IMR-90 (cell line): ENCODE measurements at regions not wholly inside any gene's neighbourhood (a gene's known extent, or its start where the extent isn't known, plus 50 kb on each side); places are given as distances from the start of the nearest gene placed in this dataset.
A peak's percentile ranks its signal among the peaks of the same experiment; 100 is the strongest.

Experiments
- ATAC-seq: fragments of 200-7000 bp; cut with Tn5 transposase; 2 replicates; pipeline ENCODE4 v1.9.1; 2020; ENCODE audit warnings: low read depth, mild to moderate bottlenecking, moderate library complexity
- BruUV-seq: library from RNA; stranded (reverse); fragments of 400-500 nt; replicated peaks from 2 replicates; lab custom pipeline; 2021; lab: Mats Ljungman, UMichigan
- CTCF ChIA-PET: fragments of 300-600 bp; formaldehyde crosslinking; extraction: SDS; loops from one replicate; lab custom pipeline; 2021; ENCODE audit warnings: antibody characterized with exemption; lab: Yijun Ruan, JAX
- POLR2A ChIA-PET: fragments of 300-600 bp; sonication (Branson Sonifier 250); formaldehyde crosslinking; loops from one replicate; lab custom pipeline; 2022; ENCODE audit warnings: antibody characterized with exemption; ENCODE audit not compliant: unreplicated experiment; lab: Charles Lee
- DNase-seq: peaks from one replicate; pipeline ENCODE4 v3.0.0; 2013
- H2AFZ ChIP-seq: replicated peaks from 2 replicates; pipeline ENCODE3; 2013; ENCODE audit warnings: low read length, mild to moderate bottlenecking; ENCODE audit not compliant: poor library complexity
- H2AK5ac ChIP-seq: 2 replicates; pipeline ENCODE4 v1.6.1; 2013; ENCODE audit warnings: low read depth, low read length, inconsistent platforms
- H2AK9ac ChIP-seq: replicated peaks from 2 replicates; pipeline ENCODE3; 2013; ENCODE audit warnings: mild to moderate bottlenecking, low read depth, low read length, moderate library complexity; ENCODE audit not compliant: poor library complexity
- H2BK120ac ChIP-seq: 2 replicates; pipeline ENCODE4 v1.6.1; 2013; ENCODE audit warnings: low read depth, low read length, inconsistent platforms
- H2BK15ac ChIP-seq: 3 replicates; pipeline ENCODE4 v1.6.1; 2013; ENCODE audit warnings: low read depth, low read length, inconsistent platforms
- H2BK20ac ChIP-seq: 2 replicates; pipeline ENCODE4 v1.6.1; 2013; ENCODE audit warnings: low read depth, mild to moderate bottlenecking, inconsistent platforms, low read length, moderate library complexity
- H2BK5ac ChIP-seq: 2 replicates; pipeline ENCODE4 v1.6.1; 2013; ENCODE audit warnings: mild to moderate bottlenecking, low read depth, low read length, inconsistent platforms; ENCODE audit not compliant: poor library complexity, severe bottlenecking
- H3K14ac ChIP-seq: replicated peaks from 2 replicates; pipeline ENCODE4 v1.6.1; 2013; ENCODE audit warnings: low read depth, low read length, inconsistent platforms
- H3K18ac ChIP-seq: 2 replicates; pipeline ENCODE4 v1.6.1; 2013; ENCODE audit warnings: low read depth, low read length, control low read depth
- H3K23ac ChIP-seq: 2 replicates; pipeline ENCODE4 v1.6.1; 2013; ENCODE audit warnings: low read depth, low read length, inconsistent platforms
- H3K27ac ChIP-seq: 2 replicates; pipeline ENCODE4 v1.5.1; 2013; ENCODE audit warnings: mild to moderate bottlenecking, control low read depth, low read length; ENCODE audit not compliant: insufficient read depth
- H3K27me3 ChIP-seq: 2 replicates; pipeline ENCODE4 v1.6.1; 2013; ENCODE audit warnings: low read length; ENCODE audit not compliant: control insufficient read depth, insufficient read depth
- H3K36me3 ChIP-seq: 2 replicates; pipeline ENCODE4 v1.6.1; 2013; ENCODE audit warnings: low read length, mixed read lengths; ENCODE audit not compliant: control insufficient read depth, insufficient read depth
- H3K4ac ChIP-seq: 2 replicates; pipeline ENCODE4 v1.6.1; 2013; ENCODE audit warnings: low read depth, low read length, inconsistent platforms
- H3K4me1 ChIP-seq: 2 replicates; pipeline ENCODE4 v1.6.1; 2013; ENCODE audit warnings: low read length, mixed read lengths; ENCODE audit not compliant: control insufficient read depth, insufficient read depth
- H3K4me2 ChIP-seq: 2 replicates; pipeline ENCODE4 v1.6.1; 2013; ENCODE audit warnings: low read depth, mild to moderate bottlenecking, control low read depth, low read length, moderate library complexity
- H3K4me3 ChIP-seq: 2 replicates; pipeline ENCODE4 v1.5.1; 2013; ENCODE audit warnings: low read depth, mild to moderate bottlenecking, control low read depth, low read length, moderate library complexity; ENCODE audit not compliant: insufficient read depth
- H3K56ac ChIP-seq: 2 replicates; pipeline ENCODE4 v1.6.1; 2013; ENCODE audit warnings: low read length, inconsistent platforms; ENCODE audit not compliant: insufficient read depth; ENCODE audit errors: extremely low read depth
- H3K79me1 ChIP-seq, 2 experiments: 2 replicates each; pipeline ENCODE4 v1.6.1; 2013; ENCODE audit warnings: low read length in 2 of 2, inconsistent platforms in 1 of 2, low read depth in 1 of 2
- H3K9ac ChIP-seq: 2 replicates; pipeline ENCODE4 v1.6.1; 2013; ENCODE audit warnings: low read depth, low read length, control low read depth
- H3K9me1 ChIP-seq: 2 replicates; pipeline ENCODE4 v1.6.1; 2013; ENCODE audit warnings: low read length, inconsistent platforms; ENCODE audit not compliant: insufficient read depth
- H3K9me3 ChIP-seq: 2 replicates; pipeline ENCODE4 v1.6.1; 2013; ENCODE audit warnings: low read length; ENCODE audit not compliant: control insufficient read depth, insufficient read depth
- H4K20me1 ChIP-seq: 2 replicates; pipeline ENCODE4 v1.6.1; 2013; ENCODE audit warnings: low read length, inconsistent platforms; ENCODE audit not compliant: insufficient read depth
- H4K5ac ChIP-seq: 2 replicates; pipeline ENCODE4 v1.6.1; 2013; ENCODE audit warnings: mild to moderate bottlenecking, low read depth, low read length, control low read depth
- H4K8ac ChIP-seq, 2 experiments: 2 replicates each; pipeline ENCODE4 v1.6.1; 2013; ENCODE audit warnings: low read depth in 2 of 2, low read length in 2 of 2, control low read depth in 1 of 2, inconsistent platforms in 1 of 2
- H4K91ac ChIP-seq: 2 replicates; pipeline ENCODE4 v1.6.1; 2013; ENCODE audit warnings: low read depth, low read length, inconsistent platforms; ENCODE audit not compliant: insufficient read depth
- BHLHE40 ChIP-seq: fragments of 150-350 bp; IDR thresholded peaks from 2 replicates; pipeline ENCODE4 v1.6.1; 2016; ENCODE audit warnings: mild to moderate bottlenecking, low read depth, low read length
- CEBPB ChIP-seq: IDR thresholded peaks from 2 replicates; pipeline ENCODE4 v1.6.1; 2012; ENCODE audit warnings: low read depth, low read length, improper control_type of control experiment
- CHD1 ChIP-seq: IDR thresholded peaks from 2 replicates; pipeline ENCODE4 v1.6.1; 2012; ENCODE audit warnings: low read depth, low read length, improper control_type of control experiment
- CTCF ChIP-seq: conservative IDR thresholded peaks from 2 replicates; pipeline ENCODE4 v1.5.1; 2012; ENCODE audit warnings: mild to moderate bottlenecking, low read depth, low read length, improper control_type of control experiment
- ELK1 ChIP-seq: fragments of 150-350 bp; IDR thresholded peaks from 2 replicates; pipeline ENCODE4 v1.6.1; 2016; ENCODE audit warnings: low read depth, mild to moderate bottlenecking, low read length, moderate library complexity, borderline replicate concordance
- FOS ChIP-seq: fragments of 150-350 bp; IDR thresholded peaks from 2 replicates; pipeline ENCODE4 v1.6.1; 2016; ENCODE audit warnings: low read depth, low read length
- MAZ ChIP-seq: IDR thresholded peaks from 2 replicates; pipeline ENCODE4 v1.6.1; 2012; ENCODE audit warnings: low read depth, mild to moderate bottlenecking, low read length, improper control_type of control experiment, moderate library complexity, borderline replicate concordance
- MXI1 ChIP-seq: IDR thresholded peaks from 2 replicates; pipeline ENCODE4 v1.6.1; 2012; ENCODE audit warnings: low read depth, mild to moderate bottlenecking, low read length, moderate library complexity, borderline replicate concordance
- NFE2L2 ChIP-seq: fragments of 150-350 bp; IDR thresholded peaks from 2 replicates; pipeline ENCODE4 v1.6.1; 2016; ENCODE audit warnings: low read depth, mild to moderate bottlenecking, low read length
- POLR2A ChIP-seq: IDR thresholded peaks from 2 replicates; pipeline ENCODE4 v1.6.1; 2012; ENCODE audit warnings: mild to moderate bottlenecking, low read depth, low read length
- RFX5 ChIP-seq: IDR thresholded peaks from 2 replicates; pipeline ENCODE4 v1.8.0; 2012; ENCODE audit warnings: low read depth, mild to moderate bottlenecking, low read length, moderate library complexity
- WGBS, 2 experiments: methylation state at CpG; one replicate each; pipeline versions ENCODE4 v1.1.5 to v1.1.7; 2013; ENCODE audit warnings: missing lambda C conversion rate in 2 of 2; ENCODE audit not compliant: insufficient read length in 1 of 2; ENCODE audit errors: extremely low coverage in 2 of 2; 5-methylcytosine and 5-hydroxymethylcytosine counted together
- dilution Hi-C: fragments of 300-500 bp; cut with HindIII; formaldehyde crosslinking; loops from one replicate; pipeline ENCODE4 v1.14.3; 2018; ENCODE audit warnings: low sequenced_read_pairs; ENCODE audit not compliant: unreplicated experiment
- in situ Hi-C: fragments of 300-500 bp; cut with MboI; formaldehyde crosslinking; loops from 3 replicates; pipeline ENCODE4 v1.14.3; 2019; ENCODE audit warnings: low sequenced_read_pairs, inconsistent platforms, mixed read lengths
- intact Hi-C: fragments of 100-400 bp; cut with micrococcal nuclease; formaldehyde crosslinking; loops from 2 replicates; pipeline ENCODE4 v1.10.0; 2022

DNA sequence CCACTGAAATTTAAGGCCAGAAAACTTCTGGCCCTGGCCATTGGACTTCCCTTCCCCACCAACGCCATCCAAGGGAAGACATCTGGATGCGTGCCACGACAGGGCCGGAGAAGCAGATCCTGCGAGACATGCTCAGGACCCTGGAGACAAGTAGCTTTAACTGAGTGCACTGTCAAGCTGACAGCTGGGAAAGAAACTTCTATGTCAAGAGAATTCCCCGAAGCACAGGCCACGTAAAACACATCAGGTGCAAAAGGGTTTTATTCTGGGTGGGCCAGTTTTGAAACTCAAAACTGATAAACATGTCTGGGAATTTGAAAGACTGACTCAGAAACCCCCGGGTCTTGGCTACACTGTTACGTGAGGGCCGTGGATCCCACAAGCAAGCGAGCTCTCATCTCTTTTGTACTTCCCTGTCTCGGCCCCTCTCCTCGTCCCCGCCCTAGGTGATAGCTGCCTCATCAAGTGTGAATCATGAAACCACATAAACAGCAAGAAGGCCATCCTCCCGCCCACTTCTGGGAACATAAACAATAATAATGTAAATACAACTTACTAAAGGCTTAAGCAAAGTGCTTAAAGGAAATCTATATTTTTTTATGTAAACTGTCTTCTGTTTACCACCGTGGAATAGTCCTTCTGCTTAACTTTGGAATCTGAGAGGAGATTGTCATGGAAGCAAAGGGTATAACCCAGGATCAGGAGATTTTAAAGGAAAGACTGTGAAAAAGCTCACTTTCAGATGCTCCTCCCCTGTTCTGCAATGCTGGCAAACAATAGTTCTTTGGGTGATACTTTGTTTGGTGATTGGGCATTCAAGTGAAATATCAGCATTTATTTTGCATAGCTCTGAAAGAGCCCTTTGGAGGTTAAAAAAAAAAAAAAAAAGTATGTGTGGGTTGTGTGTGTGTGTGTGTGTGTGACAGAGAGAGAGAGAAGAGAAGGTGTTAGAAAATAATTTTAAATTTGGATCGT lies 406.0 kb upstream of the MAF start:
- Histone ChIP-seq H3K79me1 (no peaks in the 10 kb centered on the region), H2AFZ (no peak overlapping the region), H3K4me3 (no peak overlapping the region), H3K9me1 (no peaks in the 10 kb centered on the region), H3K56ac (no peak overlapping the region), H2BK120ac (no peak overlapping the region), H3K27ac (no peak overlapping the region), H3K9ac (no peak overlapping the region), H3K18ac (no peak overlapping the region), H2BK20ac (no peak overlapping the region), H3K4ac (no peak overlapping the region), H3K27me3 (no peaks in the 10 kb centered on the region), H3K4me1 (no peaks in the 10 kb centered on the region), H3K9me3 (no peaks in the 10 kb centered on the region), H4K91ac (no peak overlapping the region), H4K5ac (no peak overlapping the region), H3K23ac (no peak overlapping the region), H3K14ac (no peak overlapping the region), H2BK15ac (no peak overlapping the region), H2AK5ac (no peak overlapping the region), H2AK9ac (no peak overlapping the region), H4K8ac (no peak overlapping the region), H4K20me1 (no peaks in the 10 kb centered on the region), H3K36me3 (no peaks in the 10 kb centered on the region), H3K4me2 (0 out of 2 replicates have a peak overlapping the region, but pooled peaks have one; percentile 5), H2BK5ac (no peak overlapping the region)
- DNase-seq (peak; percentile 35), ATAC-seq (peak; percentile 61)
- BruUV-seq = no TSS peak
- 19% methylated on average over 4 of the region's 17 CpGs; no CpG with 5 or more reads in 1 of the 2 experiments for WGBS, 2 experiments
- dilution Hi-C loops (no loop called here), intact Hi-C loops (no loop called here), in situ Hi-C loops (no loop called here)
- CTCF ChIA-PET = no interaction called here
- no peak for TF ChIP-seq ELK1
- no peak for TF ChIP-seq CEBPB
- TF ChIP-seq MAZ = no peak
- TF ChIP-seq RFX5 = no peak
- TF ChIP-seq NFE2L2 = no peak
- no peak for TF ChIP-seq CTCF
- TF ChIP-seq CHD1 = no peak
- TF ChIP-seq POLR2A = no peak
- TF ChIP-seq FOS = peak; percentile 48; the same call in 1 of the 2 replicates
- 0 out of 2 replicates have a peak, but pooled peaks have one; percentile 5 for TF ChIP-seq BHLHE40
- no peak for TF ChIP-seq MXI1
- POLR2A ChIA-PET = no interaction called here
